Caco-2 (cell line): ENCODE measurements at regions not wholly inside any gene's neighbourhood (a gene's known extent, or its start where the extent isn't known, plus 50 kb on each side); places are given as distances from the start of the nearest gene placed in this dataset.
"Not testable (repeated sequence)": the region's sequence is repeated elsewhere in the genome, so short reads cannot be mapped to it uniquely, and the experiment has no call there.

ENCODE experiments used
- BruUV-seq: library from RNA; stranded (reverse); fragments of 400-500 nt; replicated peaks from 2 replicates; lab custom pipeline; 2021; lab: Mats Ljungman, UMichigan
- CTCF ChIA-PET: fragments of 300-600 bp; sonication (Branson Sonifier 250); formaldehyde crosslinking; loops from one replicate; lab custom pipeline; 2022; ENCODE audit warnings: antibody characterized with exemption; lab: Charles Lee
- POLR2A ChIA-PET: fragments of 300-600 bp; sonication (Branson Sonifier 250); formaldehyde crosslinking; loops from one replicate; lab custom pipeline; 2022; ENCODE audit warnings: antibody characterized with exemption; lab: Charles Lee
- DNase-seq, 2 experiments: peaks; one replicate each; pipeline versions ENCODE4 v3.0.0 to v3.0.0-alpha.2; 2020 to 2022
- H3K27me3 ChIP-seq: replicated peaks from 2 replicates; pipeline ENCODE4 v1.6.0; 2011; ENCODE audit warnings: low read length; ENCODE audit not compliant: control insufficient read depth, insufficient read depth
- H3K36me3 ChIP-seq: 2 replicates; pipeline ENCODE4 v1.5.1; 2011; ENCODE audit warnings: low read length; ENCODE audit not compliant: control insufficient read depth, insufficient read depth
- H3K4me1 ChIP-seq: fragments of 250-450 bp; sonication (Bioruptor Pico); 2 replicates; pipeline ENCODE4 v1.5.1; 2020; ENCODE audit warnings: mild to moderate bottlenecking
- H3K4me3 ChIP-seq: 2 replicates; pipeline ENCODE4 v1.5.1; 2011; ENCODE audit warnings: low read depth, mild to moderate bottlenecking, control low read depth, low read length
- H3K9me3 ChIP-seq: fragments of 250-450 bp; sonication (Bioruptor Pico); 2 replicates; pipeline ENCODE4 v1.5.1; 2020; ENCODE audit warnings: mild to moderate bottlenecking, moderate library complexity
- H3K27ac Mint-ChIP-seq: one replicate; pipeline ENCODE4 v1.8.0; 2022; ENCODE audit warnings: mixed read lengths; ENCODE audit not compliant: unreplicated experiment
- H3K27me3 Mint-ChIP-seq: one replicate; pipeline ENCODE4 v1.8.0; 2022; ENCODE audit warnings: mixed read lengths; ENCODE audit not compliant: insufficient read depth, unreplicated experiment
- H3K36me3 Mint-ChIP-seq: one replicate; pipeline ENCODE4 v1.8.0; 2022; ENCODE audit warnings: mild to moderate bottlenecking, mixed read lengths; ENCODE audit not compliant: insufficient read depth, unreplicated experiment
- H3K4me1 Mint-ChIP-seq: one replicate; pipeline ENCODE4 v1.8.0; 2022; ENCODE audit warnings: low read depth, mixed read lengths; ENCODE audit not compliant: unreplicated experiment
- H3K4me3 Mint-ChIP-seq: one replicate; pipeline ENCODE4 v1.8.0; 2022; ENCODE audit warnings: mild to moderate bottlenecking, moderate library complexity, mixed read lengths; ENCODE audit not compliant: unreplicated experiment
- H3K9me3 Mint-ChIP-seq: one replicate; pipeline ENCODE4 v1.8.0; 2022; ENCODE audit warnings: mixed read lengths; ENCODE audit not compliant: unreplicated experiment
- CTCF ChIP-seq, 2 experiments: fragments of 200-600 bp in 1 of 2; IDR thresholded peaks; 1 replicate in 1 of 2; 2 replicates in 1 of 2; pipeline versions ENCODE4 v1.5.1 to v1.8.0; 2011 to 2022; ENCODE audit warnings: antibody characterized with exemption in 1 of 2, control low read depth in 1 of 2, inconsistent platforms in 1 of 2, low read depth in 1 of 2, low read length in 1 of 2, mild to moderate bottlenecking in 1 of 2, moderate library complexity in 1 of 2; ENCODE audit not compliant: insufficient read depth in 1 of 2, severe bottlenecking in 1 of 2, unreplicated experiment in 1 of 2
- intact Hi-C: fragments of 100-400 bp; cut with micrococcal nuclease; formaldehyde crosslinking; loops from one replicate; pipeline ENCODE4 v1.10.0; 2022; ENCODE audit not compliant: unreplicated experiment

GRCh38 chr1:103275725-103276124, 167.4 kb upstream of the COL11A1 start:
- no peaks in the 10 kb centered on the region for H3K36me3 Mint-ChIP-seq
- H3K9me3 Mint-ChIP-seq, result no peaks in the 10 kb centered on the region
- no TSS peak for BruUV-seq
- no peaks in the 10 kb centered on the region for H3K4me1 Mint-ChIP-seq
- H3K27me3 Mint-ChIP-seq, result no peaks in the 10 kb centered on the region
- no peak for TF ChIP-seq CTCF (IDR thresholded peaks at IDR 0.05; ENCODE audit: insufficient read depth in 1 of 2, low read depth in 1 of 2, low read length in 1 of 2, severe bottlenecking in 1 of 2, unreplicated experiment in 1 of 2)
- H3K4me3 ChIP-seq, result no peak overlapping the region
- no peak overlapping the region for H3K4me3 Mint-ChIP-seq
- no peak for DNase-seq
- H3K27me3 ChIP-seq, result no peaks in the 10 kb centered on the region
- no peaks in the 10 kb centered on the region for H3K4me1 ChIP-seq
- no peak overlapping the region for H3K27ac Mint-ChIP-seq
- POLR2A ChIA-PET, result no interaction called here
- CTCF ChIA-PET, result no interaction called here
- no peaks in the 10 kb centered on the region for H3K9me3 ChIP-seq
- no peaks in the 10 kb centered on the region for H3K36me3 ChIP-seq
- intact Hi-C loops, result no loop called here

- H3K27me3 Mint-ChIP-seq, result no peaks in the 10 kb centered on the region
- no peak overlapping the region for H3K27ac Mint-ChIP-seq
- POLR2A ChIA-PET, result no interaction called here
- no TSS peak for BruUV-seq
- CTCF ChIA-PET, result no interaction called here
- TF ChIP-seq CTCF (IDR thresholded peaks at IDR 0.05; ENCODE audit: insufficient read depth in 1 of 2, low read depth in 1 of 2, low read length in 1 of 2, severe bottlenecking in 1 of 2, unreplicated experiment in 1 of 2), result no peak
- no peaks in the 10 kb centered on the region for H3K4me1 Mint-ChIP-seq
- no peak overlapping the region for H3K4me3 Mint-ChIP-seq
- DNase-seq, result no peak
- Histone ChIP-seq H3K9me3 (no peaks in the 10 kb centered on the region), H3K4me3 (no peak overlapping the region), H3K36me3 (no peaks in the 10 kb centered on the region), H3K27me3 (no peaks in the 10 kb centered on the region), H3K4me1 (no peaks in the 10 kb centered on the region)
- no peaks in the 10 kb centered on the region for H3K36me3 Mint-ChIP-seq
- intact Hi-C loops, result no loop called here
- no peaks in the 10 kb centered on the region for H3K9me3 Mint-ChIP-seq
Measured at GRCh38 chr1:103274886-103275285, 166.6 kb upstream of the COL11A1 start.

GRCh38 chr1:103273106-103273505, 164.8 kb upstream of the COL11A1 start:
- no peaks in the 10 kb centered on the region for H3K4me1 Mint-ChIP-seq
- ChIA-PET POLR2A (no interaction called here), CTCF (no interaction called here)
- H3K36me3 ChIP-seq, result no peaks in the 10 kb centered on the region
- H3K27me3 ChIP-seq, result no peaks in the 10 kb centered on the region
- H3K9me3 Mint-ChIP-seq, result no peaks in the 10 kb centered on the region
- intact Hi-C loops, result no loop called here
- no peaks in the 10 kb centered on the region for H3K9me3 ChIP-seq
- no TSS peak for BruUV-seq
- no peaks in the 10 kb centered on the region for H3K36me3 Mint-ChIP-seq
- no peak for DNase-seq
- no peaks in the 10 kb centered on the region for H3K4me1 ChIP-seq
- H3K4me3 ChIP-seq, result no peak overlapping the region
- no peak overlapping the region for H3K27ac Mint-ChIP-seq
- H3K4me3 Mint-ChIP-seq, result no peak overlapping the region
- TF ChIP-seq CTCF (IDR thresholded peaks at IDR 0.05; ENCODE audit: insufficient read depth in 1 of 2, low read depth in 1 of 2, low read length in 1 of 2, severe bottlenecking in 1 of 2, unreplicated experiment in 1 of 2), result no peak
- H3K27me3 Mint-ChIP-seq, result no peaks in the 10 kb centered on the region

GRCh38 chr1:103271471-103271870, 163.1 kb upstream of the COL11A1 start:
- H3K27me3 Mint-ChIP-seq, POLR2A ChIA-PET, H3K36me3 Mint-ChIP-seq, H3K9me3 ChIP-seq, BruUV-seq, H3K4me3 ChIP-seq, H3K4me1 Mint-ChIP-seq, H3K9me3 Mint-ChIP-seq, DNase-seq, H3K4me3 Mint-ChIP-seq, intact Hi-C loops, H3K4me1 ChIP-seq, H3K27me3 ChIP-seq, H3K36me3 ChIP-seq, H3K27ac Mint-ChIP-seq, CTCF ChIA-PET: not testable (repeated sequence)
